ENCODE measurements at regions not wholly inside any gene's neighbourhood (a gene's known extent, or its start where the extent isn't known, plus 50 kb on each side); places are given as distances from the start of the nearest gene placed in this dataset.

DNA sequence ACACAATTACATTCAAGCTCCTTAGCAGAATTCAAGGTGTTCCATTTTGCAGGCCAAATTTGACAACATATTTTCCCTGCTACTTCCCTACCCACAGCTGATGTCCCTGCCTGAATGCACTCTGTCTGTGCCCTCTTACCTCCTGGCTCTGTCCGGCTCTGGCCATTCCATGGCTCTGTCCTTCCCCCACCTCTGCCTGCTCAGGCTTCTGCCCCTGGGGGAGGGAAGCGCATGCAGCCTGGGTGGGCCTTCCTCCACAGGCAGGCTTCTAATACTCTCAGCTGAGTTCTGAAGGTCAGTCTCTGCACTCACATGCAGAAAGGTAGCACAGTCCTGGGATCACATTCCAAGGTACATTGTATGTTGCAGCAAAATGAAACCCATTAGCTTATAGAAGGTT, 113.6 kb upstream of the CACNA2D3 start:
- H3K27me3 ChIP-seq (replicated peaks in 1 of 2; ENCODE audit: control insufficient read depth in 2 of 2, extremely low read depth in 1 of 2, insufficient read depth in 2 of 2, low read length in 1 of 2), result peaks cover 2 to 9% of the 10 kb centered on the region in 2 experiments
- peaks cover 10 to 17% of the 10 kb centered on the region in 2 donors for H3K27me3 Mint-ChIP-seq
- ChIA-PET POLR2A (no interaction called here), CTCF (no interaction called here)
- no peak overlapping the region for H3K4me3 ChIP-seq (ENCODE audit: control insufficient read depth in 1 of 2, extremely low read depth in 1 of 2, low read length in 1 of 2)
- H3K4me3 Mint-ChIP-seq, result no peak overlapping the region
- no peaks in the 10 kb centered on the region for H3K9me3 ChIP-seq
- no peaks in the 10 kb centered on the region for H3K36me3 Mint-ChIP-seq
- no peaks in the 10 kb centered on the region for H3K4me1 ChIP-seq (ENCODE audit: control insufficient read depth in 1 of 2, extremely low read depth in 1 of 2, insufficient read depth in 2 of 2, low read length in 2 of 2)
- H3K27ac ChIP-seq (ENCODE audit: low read length), result no peak overlapping the region
- no peaks in the 10 kb centered on the region for H3K36me3 ChIP-seq (ENCODE audit: control insufficient read depth in 2 of 2, extremely low read depth in 1 of 2, insufficient read depth in 1 of 2, low read length in 1 of 2)
- DNase-seq (no peak), ATAC-seq (replicated peaks in 1 of 4) (no peak)
- 67% methylated on average over 1 of the region's 2 CpGs for WGBS (ENCODE audit: insufficient coverage)
- no peaks in the 10 kb centered on the region for H3K9me3 Mint-ChIP-seq
- H3K4me1 Mint-ChIP-seq, result no peaks in the 10 kb centered on the region
- H3K27ac Mint-ChIP-seq, result no peak overlapping the region

- H3K27me3 ChIP-seq (replicated peaks in 1 of 2; ENCODE audit: control insufficient read depth in 2 of 2, extremely low read depth in 1 of 2, insufficient read depth in 2 of 2, low read length in 1 of 2), result peaks cover 1 to 9% of the 10 kb centered on the region in 2 experiments
- Mint-ChIP-seq H3K27me3 (peaks cover 9 to 15% of the 10 kb centered on the region in 2 donors), H3K27ac (no peak overlapping the region), H3K36me3 (no peaks in the 10 kb centered on the region), H3K4me3 (no peak overlapping the region), H3K4me1 (no peaks in the 10 kb centered on the region), H3K9me3 (no peaks in the 10 kb centered on the region)
- CTCF ChIA-PET, result no interaction called here
- no peaks in the 10 kb centered on the region for H3K4me1 ChIP-seq (ENCODE audit: control insufficient read depth in 1 of 2, extremely low read depth in 1 of 2, insufficient read depth in 2 of 2, low read length in 2 of 2)
- ATAC-seq (replicated peaks in 1 of 4), result no peak
- POLR2A ChIA-PET, result no interaction called here
- WGBS (ENCODE audit: insufficient coverage), result 63% methylated on average over 5 of the region's 6 CpGs
- H3K4me3 ChIP-seq (ENCODE audit: control insufficient read depth in 1 of 2, extremely low read depth in 1 of 2, low read length in 1 of 2), result no peak overlapping the region
- H3K27ac ChIP-seq (ENCODE audit: low read length), result no peak overlapping the region
- no peaks in the 10 kb centered on the region for H3K36me3 ChIP-seq (ENCODE audit: control insufficient read depth in 2 of 2, extremely low read depth in 1 of 2, insufficient read depth in 1 of 2, low read length in 1 of 2)
- H3K9me3 ChIP-seq, result no peaks in the 10 kb centered on the region
- DNase-seq, result no peak
These were observed 114.3 kb upstream of the CACNA2D3 start for GRCh38 chr3:54008099-54008498.

- no peaks in the 10 kb centered on the region for H3K4me1 Mint-ChIP-seq
- peaks cover 0 to 9% of the 10 kb centered on the region in 2 experiments for H3K27me3 ChIP-seq (replicated peaks in 1 of 2; ENCODE audit: control insufficient read depth in 2 of 2, extremely low read depth in 1 of 2, insufficient read depth in 2 of 2, low read length in 1 of 2)
- ChIA-PET POLR2A (no interaction called here), CTCF (no interaction called here)
- H3K4me3 Mint-ChIP-seq, result no peak overlapping the region
- 80% methylated on average over 1 of the region's 5 CpGs for WGBS (ENCODE audit: insufficient coverage)
- no peaks in the 10 kb centered on the region for H3K4me1 ChIP-seq (ENCODE audit: control insufficient read depth in 1 of 2, extremely low read depth in 1 of 2, insufficient read depth in 2 of 2, low read length in 2 of 2)
- no peak overlapping the region for H3K27ac Mint-ChIP-seq
- no peaks in the 10 kb centered on the region for H3K36me3 ChIP-seq (ENCODE audit: control insufficient read depth in 2 of 2, extremely low read depth in 1 of 2, insufficient read depth in 1 of 2, low read length in 1 of 2)
- H3K36me3 Mint-ChIP-seq, result no peaks in the 10 kb centered on the region
- H3K9me3 ChIP-seq, result no peaks in the 10 kb centered on the region
- no peak for ATAC-seq (replicated peaks in 1 of 4)
- no peak for DNase-seq
- H3K27ac ChIP-seq (ENCODE audit: low read length), result no peak overlapping the region
- no peaks in the 10 kb centered on the region for H3K9me3 Mint-ChIP-seq
- H3K4me3 ChIP-seq (ENCODE audit: control insufficient read depth in 1 of 2, extremely low read depth in 1 of 2, low read length in 1 of 2), result no peak overlapping the region
- peaks cover 6 to 20% of the 10 kb centered on the region in 2 donors for H3K27me3 Mint-ChIP-seq
These were observed 112.7 kb upstream of the SELENOK start for GRCh38 chr3:54004335-54004734.

- H3K36me3 Mint-ChIP-seq, result no peaks in the 10 kb centered on the region
- no peaks in the 10 kb centered on the region for H3K4me1 Mint-ChIP-seq
- DNase-seq, result no peak
- CTCF ChIA-PET, result interaction anchor here in 1 of 2 donors (0.7 kb wide), 1 partner anchor 10 kb away, joined by 3 read pairs; no protein-coding TSS in a partner anchor
- no peak for ATAC-seq (replicated peaks in 1 of 4)
- no peak overlapping the region for H3K27ac Mint-ChIP-seq
- H3K4me3 Mint-ChIP-seq, result no peak overlapping the region
- POLR2A ChIA-PET, result no interaction called here
- no peaks in the 10 kb centered on the region for H3K9me3 Mint-ChIP-seq
- H3K9me3 ChIP-seq, result no peaks in the 10 kb centered on the region
- peaks cover 0 to 3% of the 10 kb centered on the region in 2 experiments for H3K27me3 ChIP-seq (replicated peaks in 1 of 2; ENCODE audit: control insufficient read depth in 2 of 2, extremely low read depth in 1 of 2, insufficient read depth in 2 of 2, low read length in 1 of 2)
- H3K27me3 Mint-ChIP-seq, result peaks cover 6 to 18% of the 10 kb centered on the region in 2 donors
- no peaks in the 10 kb centered on the region for H3K4me1 ChIP-seq (ENCODE audit: control insufficient read depth in 1 of 2, extremely low read depth in 1 of 2, insufficient read depth in 2 of 2, low read length in 2 of 2)
- H3K36me3 ChIP-seq (ENCODE audit: control insufficient read depth in 2 of 2, extremely low read depth in 1 of 2, insufficient read depth in 1 of 2, low read length in 1 of 2), result no peaks in the 10 kb centered on the region
- WGBS (ENCODE audit: insufficient coverage), result 56% methylated on average over 3 of the region's 9 CpGs
- H3K4me3 ChIP-seq (ENCODE audit: control insufficient read depth in 1 of 2, extremely low read depth in 1 of 2, low read length in 1 of 2), result no peak overlapping the region
- no peak overlapping the region for H3K27ac ChIP-seq (ENCODE audit: low read length)
These were observed 111.5 kb upstream of the SELENOK start for GRCh38 chr3:54003136-54003535.

DNA sequence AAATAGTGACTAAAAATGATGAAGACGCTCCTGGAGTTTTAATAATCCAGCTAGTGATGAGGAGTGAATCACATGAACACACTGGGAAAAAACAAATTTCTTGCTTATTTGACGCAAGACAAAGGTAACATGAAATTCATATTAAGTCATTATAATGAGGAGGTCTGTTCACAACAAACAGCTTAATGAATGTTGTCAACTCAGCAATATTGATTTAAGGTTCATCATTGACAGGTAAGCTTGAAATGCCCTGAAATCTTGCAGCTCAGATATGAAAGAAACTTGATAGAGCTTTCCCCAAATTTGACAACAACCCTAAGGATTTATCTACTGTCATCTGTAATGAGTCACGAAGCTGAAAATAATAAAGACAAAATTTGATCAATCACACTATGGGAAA, 108.1 kb upstream of the SELENOK start:
- no peaks in the 10 kb centered on the region for H3K9me3 Mint-ChIP-seq
- Histone ChIP-seq H3K27me3 (replicated peaks in 1 of 2; ENCODE audit: control insufficient read depth in 2 of 2, extremely low read depth in 1 of 2, insufficient read depth in 2 of 2, low read length in 1 of 2) (peaks cover 0 to 11% of the 10 kb centered on the region in 2 experiments), H3K36me3 (ENCODE audit: control insufficient read depth in 2 of 2, extremely low read depth in 1 of 2, insufficient read depth in 1 of 2, low read length in 1 of 2) (no peaks in the 10 kb centered on the region), H3K4me1 (ENCODE audit: control insufficient read depth in 1 of 2, extremely low read depth in 1 of 2, insufficient read depth in 2 of 2, low read length in 2 of 2) (no peaks in the 10 kb centered on the region), H3K9me3 (no peaks in the 10 kb centered on the region), H3K27ac (ENCODE audit: low read length) (no peak overlapping the region), H3K4me3 (ENCODE audit: control insufficient read depth in 1 of 2, extremely low read depth in 1 of 2, low read length in 1 of 2) (no peak overlapping the region)
- CTCF ChIA-PET, result no interaction called here
- POLR2A ChIA-PET, result no interaction called here
- peaks cover 8 to 21% of the 10 kb centered on the region in 2 donors for H3K27me3 Mint-ChIP-seq
- no peak overlapping the region for H3K27ac Mint-ChIP-seq
- WGBS (ENCODE audit: insufficient coverage), result no CpG with 5 or more reads among the region's 3 CpGs
- H3K4me3 Mint-ChIP-seq, result no peak overlapping the region
- ATAC-seq (replicated peaks in 1 of 4) (no peak), DNase-seq (no peak)
- H3K4me1 Mint-ChIP-seq, result no peaks in the 10 kb centered on the region
- no peaks in the 10 kb centered on the region for H3K36me3 Mint-ChIP-seq

DNA sequence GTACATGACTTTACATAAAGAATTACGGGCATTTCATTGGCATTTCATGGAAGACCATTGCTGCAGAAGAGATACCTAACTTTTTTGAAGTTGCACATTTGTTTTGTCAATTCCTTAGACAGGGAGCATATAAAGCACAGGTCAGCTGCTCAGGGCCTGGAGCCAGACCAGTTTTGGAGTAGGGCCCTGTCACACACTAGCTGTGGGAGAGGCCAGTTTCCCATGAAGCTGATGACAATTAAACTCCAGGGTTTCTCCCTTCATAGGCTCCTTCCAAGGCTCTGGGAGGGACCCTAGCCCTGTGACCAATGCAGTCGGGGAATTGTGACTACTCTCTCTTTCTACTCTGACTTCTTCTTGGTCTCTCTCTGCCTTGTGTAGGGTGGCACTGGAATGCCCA, 107.3 kb upstream of the SELENOK start:
- peaks cover 8 to 17% of the 10 kb centered on the region in 2 donors for H3K27me3 Mint-ChIP-seq
- no peak overlapping the region for H3K4me3 Mint-ChIP-seq
- H3K4me1 ChIP-seq (ENCODE audit: control insufficient read depth in 1 of 2, extremely low read depth in 1 of 2, insufficient read depth in 2 of 2, low read length in 2 of 2), result no peaks in the 10 kb centered on the region
- no peaks in the 10 kb centered on the region for H3K36me3 ChIP-seq (ENCODE audit: control insufficient read depth in 2 of 2, extremely low read depth in 1 of 2, insufficient read depth in 1 of 2, low read length in 1 of 2)
- no peak for DNase-seq
- no peak overlapping the region for H3K4me3 ChIP-seq (ENCODE audit: control insufficient read depth in 1 of 2, extremely low read depth in 1 of 2, low read length in 1 of 2)
- H3K9me3 ChIP-seq, result no peaks in the 10 kb centered on the region
- H3K27ac ChIP-seq (ENCODE audit: low read length), result no peak overlapping the region
- H3K4me1 Mint-ChIP-seq, result no peaks in the 10 kb centered on the region
- 100% methylated on average over 1 of the region's 2 CpGs for WGBS (ENCODE audit: insufficient coverage)
- H3K9me3 Mint-ChIP-seq, result no peaks in the 10 kb centered on the region
- ChIA-PET POLR2A (no interaction called here), CTCF (no interaction called here)
- no peak for ATAC-seq (replicated peaks in 1 of 4)
- no peaks in the 10 kb centered on the region for H3K36me3 Mint-ChIP-seq
- peaks cover 0 to 11% of the 10 kb centered on the region in 2 experiments for H3K27me3 ChIP-seq (replicated peaks in 1 of 2; ENCODE audit: control insufficient read depth in 2 of 2, extremely low read depth in 1 of 2, insufficient read depth in 2 of 2, low read length in 1 of 2)
- no peak overlapping the region for H3K27ac Mint-ChIP-seq

- H3K4me1 Mint-ChIP-seq, result no peaks in the 10 kb centered on the region
- no peak for DNase-seq
- peaks cover 8 to 10% of the 10 kb centered on the region in 2 donors for H3K27me3 Mint-ChIP-seq
- Histone ChIP-seq H3K4me1 (ENCODE audit: control insufficient read depth in 1 of 2, extremely low read depth in 1 of 2, insufficient read depth in 2 of 2, low read length in 2 of 2) (no peaks in the 10 kb centered on the region), H3K4me3 (ENCODE audit: control insufficient read depth in 1 of 2, extremely low read depth in 1 of 2, low read length in 1 of 2) (no peak overlapping the region), H3K27me3 (replicated peaks in 1 of 2; ENCODE audit: control insufficient read depth in 2 of 2, extremely low read depth in 1 of 2, insufficient read depth in 2 of 2, low read length in 1 of 2) (peaks cover 0 to 14% of the 10 kb centered on the region in 2 experiments), H3K27ac (ENCODE audit: low read length) (no peak overlapping the region), H3K36me3 (ENCODE audit: control insufficient read depth in 2 of 2, extremely low read depth in 1 of 2, insufficient read depth in 1 of 2, low read length in 1 of 2) (no peaks in the 10 kb centered on the region), H3K9me3 (no peaks in the 10 kb centered on the region)
- ChIA-PET CTCF (no interaction called here), POLR2A (no interaction called here)
- no peak for ATAC-seq (replicated peaks in 1 of 4)
- H3K36me3 Mint-ChIP-seq, result no peaks in the 10 kb centered on the region
- WGBS (ENCODE audit: insufficient coverage), result 75% methylated on average over 2 of the region's 4 CpGs
- H3K9me3 Mint-ChIP-seq, result no peaks in the 10 kb centered on the region
- no peak overlapping the region for H3K27ac Mint-ChIP-seq
- no peak overlapping the region for H3K4me3 Mint-ChIP-seq
These were observed 105.8 kb upstream of the SELENOK start for GRCh38 chr3:53997476-53997875.

All from T-cell (primary cell).